ENCODE measurements at regions not wholly inside any gene's neighbourhood (a gene's known extent, or its start where the extent isn't known, plus 50 kb on each side); places are given as distances from the start of the nearest gene placed in this dataset.
A peak's percentile ranks its signal among the peaks of the same experiment; 100 is the strongest.

- DNase-seq (ENCODE audit: low read depth in 2 of 2), result no peak
These were observed 156.2 kb upstream of the CAMK1G start for GRCh38 chr1:209427277-209427676.

GRCh38 chr1:209427811-209428210 lies 155.7 kb upstream of the CAMK1G start:
- DNase-seq (ENCODE audit: low read depth in 2 of 2), result no peak

- no peak for DNase-seq (ENCODE audit: low read depth in 2 of 2)
These were observed 155.1 kb upstream of the CAMK1G start for GRCh38 chr1:209428241-209428921.

GRCh38 chr1:209429611-209430010 lies 153.9 kb upstream of the CAMK1G start:
- no peak for DNase-seq (ENCODE audit: low read depth in 2 of 2)

- no peak for DNase-seq (ENCODE audit: low read depth in 2 of 2)
These were observed 153.4 kb upstream of the CAMK1G start for GRCh38 chr1:209430107-209430506.

GRCh38 chr1:209430821-209431259 lies 152.7 kb upstream of the CAMK1G start:
- DNase-seq (ENCODE audit: low read depth in 2 of 2), result no peak

GRCh38 chr1:209431402-209431801 lies 152.1 kb upstream of the CAMK1G start:
- no peak for DNase-seq (ENCODE audit: low read depth in 2 of 2)

- no peak for DNase-seq (ENCODE audit: low read depth in 2 of 2)
These were observed 151.6 kb upstream of the CAMK1G start for GRCh38 chr1:209431813-209432442.

- DNase-seq (ENCODE audit: low read depth in 2 of 2), result no peak
These were observed 151.1 kb upstream of the CAMK1G start for GRCh38 chr1:209432443-209432825.

- DNase-seq (ENCODE audit: low read depth in 2 of 2), result no peak
These were observed 149.9 kb upstream of the CAMK1G start for GRCh38 chr1:209433649-209434031.

GRCh38 chr1:209434066-209434465 lies 149.4 kb upstream of the CAMK1G start:
- DNase-seq (ENCODE audit: low read depth in 2 of 2), result no peak

GRCh38 chr1:209434631-209435217 lies 148.8 kb upstream of the CAMK1G start:
- DNase-seq (ENCODE audit: low read depth in 2 of 2), result no peak

GRCh38 chr1:209435654-209436566 lies 147.6 kb upstream of the CAMK1G start:
- DNase-seq (ENCODE audit: low read depth in 2 of 2), result peak; percentile 0 to 40

GRCh38 chr1:209439828-209440227 lies 143.7 kb upstream of the CAMK1G start:
- no peak for DNase-seq (ENCODE audit: low read depth in 2 of 2)

GRCh38 chr1:209443361-209443931 lies 140.1 kb upstream of the CAMK1G start:
- DNase-seq (ENCODE audit: low read depth in 2 of 2), result no peak

- no peak for DNase-seq (ENCODE audit: low read depth in 2 of 2)
These were observed 139.4 kb upstream of the CAMK1G start for GRCh38 chr1:209443975-209444651.

GRCh38 chr1:209444961-209445360 lies 138.6 kb upstream of the CAMK1G start:
- no peak for DNase-seq (ENCODE audit: low read depth in 2 of 2)

GRCh38 chr1:209445576-209445975 lies 137.9 kb upstream of the CAMK1G start:
- no peak for DNase-seq (ENCODE audit: low read depth in 2 of 2)

GRCh38 chr1:209446356-209446755 lies 137.2 kb upstream of the CAMK1G start:
- no peak for DNase-seq (ENCODE audit: low read depth in 2 of 2)

GRCh38 chr1:209454340-209454994 lies 129.0 kb upstream of the CAMK1G start:
- DNase-seq (ENCODE audit: low read depth in 2 of 2), result no peak

GRCh38 chr1:209455145-209455544 lies 128.4 kb upstream of the CAMK1G start:
- DNase-seq (ENCODE audit: low read depth in 2 of 2), result no peak
